NCI-H345 treated with DMSO at 0.1 percent for 48 hours (cell line): ENCODE measurements at regions not wholly inside any gene's neighbourhood (a gene's known extent, or its start where the extent isn't known, plus 50 kb on each side); places are given as distances from the start of the nearest gene placed in this dataset.

Experiments used
- DNase-seq: peaks from one replicate; lab custom pipeline; 2025; ENCODE audit not compliant: unreplicated experiment; lab: John Stamatoyannopoulos, UW

- no peak for DNase-seq
These were observed 59.5 kb upstream of the FAM9C start for GRCh38 chrX:13103914-13104274.

DNA sequence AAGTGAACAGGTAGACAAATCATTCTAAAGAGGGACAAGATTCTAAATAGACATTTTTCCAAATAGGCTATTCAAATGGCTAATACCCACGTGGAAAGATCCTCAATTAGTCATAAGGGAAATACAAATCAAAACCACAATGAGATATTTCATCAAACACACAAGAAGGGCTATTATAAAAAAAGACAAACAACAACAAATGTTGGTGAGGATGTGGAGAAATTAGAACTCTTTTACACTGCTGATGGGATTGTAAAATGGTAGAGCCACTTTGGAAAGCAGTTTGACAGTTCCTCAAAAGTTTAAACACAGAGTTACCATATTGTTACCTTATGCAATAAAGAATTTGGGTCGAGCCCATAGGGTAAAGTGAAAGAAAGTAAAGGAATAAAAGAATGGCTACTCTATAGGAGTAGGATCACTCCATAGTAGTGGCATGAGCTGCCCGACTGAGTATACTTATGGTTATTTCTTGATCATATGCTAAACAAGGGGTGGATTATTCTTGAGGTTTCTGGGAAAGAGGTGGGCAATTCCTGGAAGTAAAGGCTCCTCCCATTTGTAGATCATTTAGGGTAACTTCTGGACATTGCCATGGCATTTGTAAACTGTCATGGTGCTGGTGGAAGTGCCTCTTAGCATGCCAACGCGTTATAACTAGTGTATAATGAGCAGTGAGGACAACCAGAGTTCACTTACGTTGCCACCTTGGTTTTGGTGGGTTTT lies 58.9 kb upstream of the FAM9C start:
- DNase-seq, result no peak

GRCh38 chrX:13102636-13103035 lies 58.2 kb upstream of the FAM9C start:
- no peak for DNase-seq

- no peak for DNase-seq
These were observed 57.2 kb upstream of the FAM9C start for GRCh38 chrX:13101441-13102139.

DNA sequence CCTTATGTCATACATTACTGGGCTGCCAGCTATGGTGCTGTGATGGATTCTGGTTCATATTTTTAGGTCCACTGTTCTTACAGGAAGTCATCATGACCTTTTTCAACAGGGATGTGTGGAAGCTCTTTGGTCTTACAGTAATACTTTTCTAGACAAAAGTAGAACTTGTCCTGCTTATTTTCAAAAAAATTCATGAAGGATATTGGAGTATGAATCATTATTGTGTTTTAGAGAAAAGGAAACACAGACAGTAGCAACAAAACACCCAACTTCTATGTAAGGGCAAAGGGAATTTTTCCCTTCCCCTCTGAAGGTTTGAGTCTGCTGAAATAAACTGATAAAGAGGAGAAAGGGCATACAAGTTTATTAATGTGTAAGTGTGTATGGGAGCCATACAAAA lies 54.7 kb upstream of the FAM9C start:
- no peak for DNase-seq

GRCh38 chrX:13096728-13097127 lies 52.3 kb upstream of the FAM9C start:
- no peak for DNase-seq

GRCh38 chrX:13094828-13095341 lies 50.5 kb upstream of the FAM9C start:
- DNase-seq, result no peak

DNA sequence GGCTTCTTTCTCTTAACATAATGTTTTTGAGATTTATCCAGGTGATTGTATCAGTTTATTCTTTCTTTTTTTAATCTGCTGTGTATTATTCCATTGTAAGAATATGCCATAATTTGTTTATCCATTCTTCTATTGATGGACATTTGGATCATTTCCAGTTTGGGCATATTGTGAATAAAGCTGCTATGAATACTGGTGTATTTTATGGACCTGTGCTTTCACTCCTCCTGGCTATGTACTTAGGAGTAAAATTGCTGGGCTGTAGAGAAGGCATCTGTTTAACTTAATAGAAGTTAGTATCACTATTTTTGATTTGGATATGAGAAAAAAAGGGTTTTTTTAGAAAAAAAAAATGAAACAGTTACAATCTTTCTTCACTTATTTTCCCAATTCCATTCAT lies 50.0 kb upstream of the FAM9C start:
- DNase-seq, result no peak
